GM18907 (cell line): ENCODE measurements at regions not wholly inside any gene's neighbourhood (a gene's known extent, or its start where the extent isn't known, plus 50 kb on each side); places are given as distances from the start of the nearest gene placed in this dataset.

Experiments
- ATAC-seq: cut with Tn5 transposase; IDR thresholded peaks from one replicate; pipeline ENCODE4 v1.9.1; 2021; ENCODE audit warnings: mild to moderate bottlenecking, moderate library complexity; ENCODE audit not compliant: unreplicated experiment

DNA sequence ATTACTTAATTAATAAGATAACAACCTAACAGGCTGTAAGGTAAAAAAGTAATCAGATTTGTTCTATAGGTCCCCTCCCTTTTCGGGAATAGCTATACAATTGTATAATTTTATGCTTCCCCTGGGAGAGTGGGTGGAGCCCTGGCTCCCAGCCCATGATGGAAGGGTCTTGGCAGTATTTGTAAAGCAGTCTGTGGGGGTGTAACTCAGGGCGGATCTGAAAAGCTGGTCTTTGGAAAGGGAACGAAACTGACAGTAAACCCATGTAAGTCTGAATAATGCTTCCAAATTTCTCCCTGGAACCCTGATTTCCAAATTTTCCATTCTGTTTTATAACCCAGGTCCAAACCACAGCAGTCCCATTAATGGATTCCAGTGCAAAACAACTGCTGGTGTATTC lies 110.4 kb downstream of the DAD1 start:
- ATAC-seq = no peak

DNA sequence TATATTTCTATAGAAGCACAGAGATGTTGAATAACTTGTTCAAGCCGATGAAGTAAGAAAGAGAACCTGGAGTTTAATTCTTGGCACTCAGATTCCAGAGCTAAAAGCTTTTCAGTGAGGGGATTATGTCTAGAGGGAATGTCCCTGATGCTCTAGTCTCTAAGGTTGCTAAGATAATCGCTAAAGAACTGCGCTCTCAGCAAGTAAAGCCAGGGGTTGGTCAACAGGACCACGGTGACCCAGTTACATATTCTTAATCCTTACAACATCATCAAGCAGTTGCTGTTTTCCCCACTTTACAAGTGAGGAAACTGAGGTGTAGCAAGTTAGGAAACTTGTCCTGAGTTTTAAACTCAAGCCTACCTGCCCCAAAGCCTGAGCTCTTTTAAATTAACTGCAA lies 110.8 kb downstream of the DAD1 start:
- ATAC-seq = no peak

DNA sequence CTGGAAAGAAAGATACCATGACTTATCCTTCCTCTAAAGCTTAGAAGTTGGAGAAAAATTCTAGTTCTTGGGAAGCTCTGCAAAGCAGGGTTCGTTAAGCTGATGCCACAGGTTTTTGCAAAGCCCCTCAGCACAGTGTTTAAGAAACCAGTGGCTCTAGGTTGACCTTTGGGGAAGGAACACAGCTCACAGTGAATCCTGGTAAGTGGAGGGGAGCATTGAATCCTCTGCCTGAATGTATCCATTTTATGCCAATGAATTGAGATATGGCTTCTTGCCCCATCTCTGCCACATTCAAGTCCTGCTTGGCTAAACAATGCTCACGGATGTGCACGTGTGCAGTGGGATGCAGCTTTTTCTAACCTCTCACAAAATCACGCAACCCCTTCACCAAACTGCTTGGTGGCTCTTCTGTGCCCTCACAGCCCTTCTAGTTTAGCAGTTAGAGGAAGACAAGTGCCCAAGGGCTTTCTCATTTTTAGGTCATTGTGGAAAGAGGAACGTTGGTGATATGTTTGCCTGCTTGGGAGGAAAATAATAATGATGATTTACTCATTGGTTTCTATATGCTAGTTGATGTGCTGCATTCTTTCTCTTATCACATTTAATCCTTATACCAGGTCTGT lies 111.3 kb downstream of the DAD1 start:
- ATAC-seq = no peak

DNA sequence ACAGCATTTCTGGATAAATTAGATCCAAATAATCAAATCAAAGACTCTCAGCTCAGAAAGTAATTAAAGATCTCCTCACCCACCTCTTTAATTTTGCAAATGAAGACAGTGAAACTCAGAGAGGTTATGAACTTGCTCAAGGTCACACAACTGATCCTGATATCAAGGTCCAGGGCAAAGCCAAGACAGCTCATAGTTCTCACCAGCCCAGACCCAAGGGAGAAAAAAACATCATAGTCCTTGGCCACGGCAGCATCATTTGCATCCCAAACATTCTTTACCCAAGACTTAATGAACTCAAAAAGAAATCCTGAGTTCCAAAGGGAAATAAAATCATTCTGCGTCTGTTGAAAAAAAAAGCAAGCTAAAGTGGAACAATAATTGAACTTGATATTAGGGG lies 112.1 kb downstream of the DAD1 start:
- no peak for ATAC-seq

DNA sequence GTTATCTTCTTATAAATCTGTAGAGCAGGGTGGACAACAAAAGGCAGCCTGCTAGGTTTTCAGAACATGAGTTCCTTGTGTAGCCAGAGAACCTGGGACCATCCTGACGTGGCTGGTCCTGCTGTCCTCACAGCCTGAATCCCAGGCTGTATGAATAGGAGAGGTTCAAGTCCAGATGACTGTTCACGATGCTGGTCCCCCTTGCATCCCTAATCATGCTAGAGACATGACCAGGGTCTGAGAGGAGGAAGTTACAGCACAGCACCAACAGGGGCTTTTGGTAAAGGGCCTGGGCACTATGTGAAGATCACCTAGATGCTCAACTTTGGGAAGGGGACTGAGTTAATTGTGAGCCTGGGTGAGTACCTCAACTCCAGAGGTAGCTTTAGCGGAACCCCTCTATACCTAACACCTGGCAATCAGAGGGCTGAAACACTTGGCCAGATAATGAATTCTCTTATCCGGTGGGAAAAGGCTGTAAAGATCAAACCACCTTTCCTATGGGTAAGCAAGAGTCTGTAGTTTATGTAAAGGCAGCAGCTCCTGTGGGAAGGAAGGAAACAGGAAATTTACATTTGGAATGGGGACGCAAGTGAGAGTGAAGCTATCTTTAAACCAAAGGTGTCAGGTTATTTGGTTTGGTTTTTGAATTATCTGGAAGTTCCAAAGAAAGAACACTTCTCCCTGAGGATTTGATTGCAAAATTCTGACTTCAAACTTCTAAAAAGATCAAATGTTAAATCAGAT lies 112.8 kb downstream of the DAD1 start:
- no peak for ATAC-seq

DNA sequence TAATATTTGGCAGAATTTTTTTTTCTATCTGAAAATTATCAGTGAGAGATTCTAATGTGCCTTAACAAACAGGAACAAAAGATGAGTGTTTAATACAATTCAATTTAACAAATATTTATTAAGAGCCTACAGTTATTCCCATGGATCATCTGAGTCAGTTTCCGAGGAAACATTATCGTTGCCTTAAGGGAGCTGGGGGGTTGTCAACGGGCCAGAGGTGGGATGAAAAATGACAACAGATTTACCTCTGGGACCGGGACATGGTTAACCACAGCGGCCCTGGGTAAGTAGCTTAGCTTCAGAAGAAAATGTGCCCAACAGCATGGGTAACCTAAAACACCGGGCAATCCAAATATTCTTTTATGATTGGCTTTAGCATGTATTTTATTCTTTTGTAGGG lies 113.6 kb downstream of the DAD1 start:
- ATAC-seq = no peak

DNA sequence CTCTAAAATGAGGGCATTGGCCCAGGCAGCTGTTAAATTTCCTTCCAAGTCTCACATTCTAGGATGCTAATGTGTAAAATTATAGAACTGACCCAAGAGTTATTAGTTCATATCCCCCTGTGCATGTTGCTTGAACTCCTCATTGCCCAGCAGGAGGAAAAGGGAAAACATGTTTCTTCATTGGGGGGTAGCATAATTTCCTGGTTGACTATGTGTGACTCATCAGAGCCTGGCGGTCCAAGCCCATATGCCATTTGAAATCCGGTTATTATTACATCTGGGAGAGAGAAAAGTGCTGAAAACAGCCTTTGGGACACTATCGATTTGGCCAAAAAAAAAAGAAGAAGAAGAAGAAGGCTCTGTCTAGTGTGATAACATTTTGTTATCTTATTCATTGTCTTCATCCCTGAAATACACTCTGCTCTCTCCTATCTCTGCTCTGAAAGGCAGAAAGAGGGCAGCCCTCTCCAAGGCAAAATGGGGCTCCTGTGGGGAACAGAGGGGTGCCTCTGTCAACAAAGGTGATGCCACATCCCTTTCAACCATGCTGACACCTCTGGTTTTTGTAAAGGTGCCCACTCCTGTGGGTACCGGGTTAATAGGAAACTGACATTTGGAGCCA lies 114.2 kb downstream of the DAD1 start:
- ATAC-seq = no peak

DNA sequence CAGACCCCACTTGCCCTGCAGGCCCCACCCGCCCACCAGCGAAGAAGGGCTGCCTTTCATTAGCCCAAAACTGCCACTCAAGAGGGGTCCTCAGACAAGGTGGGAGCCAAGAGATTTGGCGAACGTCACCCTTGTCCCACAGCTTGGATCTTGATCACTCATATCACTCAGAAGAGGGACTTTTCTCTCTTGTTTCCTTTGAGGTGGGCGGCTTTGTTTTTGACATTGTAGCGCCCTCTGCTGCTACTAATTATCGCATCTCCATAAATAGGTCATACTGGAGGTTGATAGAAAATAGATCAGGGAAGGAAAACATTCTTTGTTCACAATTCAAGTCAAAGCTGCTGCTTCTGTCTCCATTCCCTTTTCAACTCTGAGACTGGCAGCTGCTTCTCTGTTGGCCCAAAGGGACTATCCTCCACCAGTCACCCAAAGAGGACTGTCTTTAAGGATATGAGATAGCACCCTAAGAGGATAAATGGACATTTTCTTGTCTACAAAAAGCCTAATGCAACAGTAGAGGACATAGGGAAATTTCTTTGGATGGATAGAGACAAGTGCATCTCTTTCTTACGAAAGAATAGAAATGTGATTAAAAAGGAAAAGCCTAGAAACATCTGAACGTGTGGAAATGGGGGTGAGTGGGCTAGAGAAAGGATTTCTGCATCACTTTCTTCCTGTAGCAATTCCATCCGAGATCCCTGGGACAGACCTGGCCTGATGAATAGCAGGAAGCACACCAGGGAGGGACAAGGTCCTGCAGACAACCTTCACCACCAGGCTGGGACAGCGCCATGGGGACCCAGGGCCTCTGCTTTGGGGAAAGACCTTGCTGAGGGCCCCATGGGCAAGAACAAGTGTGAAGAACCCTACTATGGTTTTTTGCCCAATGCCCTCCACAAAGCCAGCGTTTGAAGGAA lies 115.8 kb downstream of the DAD1 start:
- peak; percentile 71 for ATAC-seq

DNA sequence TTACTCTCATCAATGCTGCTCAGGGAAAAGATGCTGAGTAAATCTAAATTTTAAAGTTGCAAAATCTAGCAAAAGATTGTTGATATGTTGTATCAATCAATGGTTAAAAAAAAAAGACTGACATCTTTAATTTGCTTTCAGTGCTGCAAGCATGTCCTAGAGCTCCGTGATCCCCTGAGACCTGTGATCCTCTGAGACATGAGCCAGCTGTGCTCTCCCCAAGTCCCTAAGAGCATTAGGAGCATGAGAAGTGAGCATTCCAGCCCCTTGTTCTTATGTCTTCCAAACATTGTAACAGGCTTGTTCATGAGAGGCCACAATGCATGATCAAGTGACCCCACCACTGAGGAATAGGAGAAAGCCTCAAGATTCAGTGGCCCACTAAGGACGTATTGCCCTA lies 116.6 kb downstream of the DAD1 start:
- ATAC-seq = no peak

DNA sequence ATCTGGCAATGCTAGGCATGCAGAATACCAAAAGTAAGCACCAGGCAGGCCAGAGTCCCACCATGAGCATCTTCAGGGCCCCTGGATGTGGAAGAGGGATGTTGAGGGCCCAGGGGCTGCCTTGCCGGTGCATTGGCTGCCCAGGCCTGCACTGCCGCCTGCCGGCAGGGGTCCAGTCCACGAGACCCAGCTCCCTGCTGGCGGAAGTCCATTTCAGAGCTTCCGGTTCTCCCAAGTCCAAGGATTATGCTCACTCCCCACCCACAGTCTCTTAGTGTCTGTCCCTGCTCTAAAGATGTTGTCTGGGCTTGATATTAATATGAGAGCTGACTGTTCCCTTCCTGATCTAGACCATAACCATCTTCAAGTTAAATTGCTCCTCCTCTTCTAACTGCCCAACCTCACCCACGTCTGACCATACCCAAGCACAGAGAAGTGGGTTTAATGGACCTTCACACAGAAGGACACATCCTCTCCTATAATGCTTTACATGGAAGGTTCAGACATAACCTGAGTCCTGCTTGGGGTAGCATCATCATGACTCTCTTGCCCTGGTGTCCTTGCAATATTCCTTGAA lies 117.4 kb downstream of the DAD1 start:
- ATAC-seq = no peak

DNA sequence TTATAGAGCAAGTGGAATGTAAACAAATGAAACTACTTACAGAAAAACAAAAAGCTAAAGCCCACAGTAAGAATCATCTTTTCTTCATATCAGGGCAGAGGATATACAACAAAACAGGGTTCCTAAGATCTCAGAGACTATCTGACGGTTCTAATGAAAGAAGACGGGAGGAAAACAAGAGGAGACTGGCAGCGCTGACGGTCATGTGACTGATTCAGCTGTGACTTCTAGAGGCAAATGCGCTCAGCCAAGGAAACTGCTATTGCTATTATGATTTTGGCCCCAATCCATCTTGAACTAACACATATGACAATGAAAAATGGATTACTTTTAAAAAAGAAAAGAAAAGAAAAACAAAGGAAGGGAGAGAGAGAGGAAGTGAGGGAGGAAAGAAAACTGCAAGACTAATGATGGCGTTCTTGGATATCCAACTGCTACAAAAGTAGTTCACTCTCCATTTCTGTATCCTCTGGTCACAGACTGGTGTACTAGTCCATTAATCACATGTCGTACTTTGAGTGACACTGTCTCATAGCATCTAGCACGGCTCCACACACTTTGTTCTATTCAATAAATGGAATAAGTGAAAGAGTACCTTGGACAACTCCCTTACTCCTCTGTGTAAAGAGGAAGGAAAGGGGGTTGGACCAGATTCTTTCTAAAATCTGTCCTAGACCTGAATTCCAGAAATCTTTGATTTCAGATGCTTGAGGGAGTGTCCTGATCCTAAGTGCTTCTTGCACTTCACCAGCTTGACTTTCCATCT lies 119.3 kb downstream of the DAD1 start:
- no peak for ATAC-seq

DNA sequence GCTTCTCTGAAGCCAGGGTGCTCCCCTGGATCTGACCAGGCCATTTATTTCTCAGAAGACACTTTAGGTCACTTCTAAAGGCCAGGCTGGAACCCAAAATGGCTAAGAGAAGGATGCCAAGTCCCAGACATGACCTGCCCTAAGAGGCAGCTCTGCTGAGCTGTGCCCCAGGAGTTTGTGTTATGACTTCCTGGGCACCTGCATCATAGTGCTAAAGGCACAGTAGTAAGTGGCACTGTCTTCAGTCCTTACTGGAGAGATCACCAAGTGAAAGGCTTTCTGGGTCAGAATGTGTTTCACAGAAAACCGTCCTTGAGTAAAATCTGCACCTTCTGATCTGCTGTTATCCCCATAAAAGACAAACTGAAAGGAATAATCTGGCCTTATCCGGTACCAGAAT lies 120.2 kb downstream of the DAD1 start:
- no peak for ATAC-seq

DNA sequence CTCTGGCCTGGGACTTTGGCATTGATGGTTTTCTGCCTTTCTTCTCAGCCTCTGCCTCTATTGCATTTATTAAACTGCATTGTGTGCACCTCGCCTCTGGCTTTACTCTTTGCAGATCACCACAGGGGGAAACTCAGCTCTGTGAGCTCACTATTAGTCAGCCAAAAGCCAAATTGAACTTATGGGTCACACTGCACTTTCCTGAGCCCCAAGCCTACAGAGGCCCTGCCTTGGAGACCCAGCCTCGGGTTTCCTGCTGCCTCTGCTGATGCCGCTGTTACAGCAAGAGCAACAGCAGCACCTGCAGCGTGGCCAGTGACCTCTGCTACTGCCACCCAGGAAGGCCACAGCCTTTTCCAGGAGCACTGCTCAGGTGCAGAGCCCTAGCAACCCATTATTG lies 122.5 kb downstream of the DAD1 start:
- peak; percentile 42 for ATAC-seq

DNA sequence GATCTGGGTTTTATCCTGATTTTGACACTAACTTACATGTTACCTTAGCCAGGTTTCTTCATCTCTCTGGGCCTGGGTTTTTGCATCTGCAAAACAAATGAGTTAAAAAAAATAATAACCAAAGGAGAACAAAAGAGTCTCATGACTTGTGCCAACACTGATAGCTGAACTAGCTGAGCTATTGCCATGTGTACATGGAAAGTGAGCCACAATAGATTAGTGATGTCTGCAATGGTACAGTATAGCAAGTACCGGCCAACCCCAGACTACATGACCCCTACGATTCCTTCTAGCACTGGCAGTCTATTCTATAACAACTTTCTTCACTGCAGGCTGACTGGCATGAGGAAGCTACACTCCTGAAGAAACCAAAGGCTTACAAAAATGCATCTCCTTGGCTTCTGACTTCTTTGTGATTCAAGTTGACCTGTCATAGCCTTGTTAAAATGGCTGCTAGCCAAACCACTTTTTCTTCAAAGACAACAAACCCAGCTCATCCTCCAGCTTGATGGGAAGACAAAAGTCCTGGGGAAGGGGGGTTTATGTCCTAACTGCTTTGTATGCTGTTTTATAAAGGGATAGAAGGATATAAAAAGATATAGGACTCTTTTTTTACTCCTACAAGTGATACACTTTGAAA lies 123.7 kb downstream of the DAD1 start:
- peak; percentile 27 for ATAC-seq

DNA sequence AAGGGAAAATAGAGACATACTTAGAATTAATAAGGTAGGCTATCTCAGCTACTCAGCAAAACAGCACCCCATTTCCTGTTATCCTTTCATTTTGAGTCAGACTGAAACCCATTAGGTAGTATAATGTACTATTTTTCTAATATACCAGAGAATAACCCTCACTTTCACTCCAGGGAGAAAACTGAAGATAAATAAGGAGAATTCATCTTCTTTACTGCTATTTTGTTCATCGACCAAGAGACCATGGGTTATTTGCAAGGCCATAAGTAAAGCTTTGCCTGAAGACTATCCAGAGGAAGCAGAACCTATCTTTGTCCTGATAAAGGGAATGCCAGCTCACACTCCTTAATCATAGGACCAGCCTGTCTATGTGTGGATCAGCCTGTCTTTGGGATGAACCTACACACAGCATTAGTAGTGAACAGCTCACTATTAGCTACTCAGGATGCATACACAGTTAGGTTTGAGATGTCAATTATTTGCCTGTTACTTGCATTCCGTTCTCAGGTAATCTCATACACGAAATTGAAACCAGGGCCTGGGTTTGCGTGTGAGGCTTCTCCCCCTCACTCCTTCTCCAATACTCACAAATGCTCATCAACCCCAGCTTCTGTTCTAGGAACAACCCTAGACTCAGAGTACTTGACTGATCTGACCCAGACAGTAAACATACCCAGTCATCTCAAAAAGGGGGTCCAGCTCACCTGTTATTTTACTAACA lies 124.4 kb downstream of the DAD1 start:
- peak; percentile 80 for ATAC-seq

DNA sequence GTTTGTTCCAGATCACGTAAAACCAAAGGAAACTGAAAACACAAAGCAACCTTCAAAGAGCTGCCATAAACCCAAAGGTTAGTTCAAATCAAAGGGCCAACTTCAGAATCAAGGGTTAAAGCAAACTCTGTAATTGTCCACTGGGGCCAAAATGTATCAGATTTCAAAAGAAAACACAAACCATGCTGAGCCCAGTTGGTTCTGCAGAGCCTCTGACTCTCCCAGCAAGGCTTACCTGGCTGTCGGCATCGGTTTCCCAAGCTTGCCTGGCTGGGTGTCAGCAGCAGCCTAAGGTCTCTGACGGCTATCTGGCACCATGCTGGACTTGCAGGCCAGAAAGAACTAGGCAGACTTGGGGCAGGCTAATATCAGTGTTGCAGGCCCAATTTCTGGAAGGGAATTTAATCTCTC lies 125.3 kb downstream of the DAD1 start:
- ATAC-seq = no peak

DNA sequence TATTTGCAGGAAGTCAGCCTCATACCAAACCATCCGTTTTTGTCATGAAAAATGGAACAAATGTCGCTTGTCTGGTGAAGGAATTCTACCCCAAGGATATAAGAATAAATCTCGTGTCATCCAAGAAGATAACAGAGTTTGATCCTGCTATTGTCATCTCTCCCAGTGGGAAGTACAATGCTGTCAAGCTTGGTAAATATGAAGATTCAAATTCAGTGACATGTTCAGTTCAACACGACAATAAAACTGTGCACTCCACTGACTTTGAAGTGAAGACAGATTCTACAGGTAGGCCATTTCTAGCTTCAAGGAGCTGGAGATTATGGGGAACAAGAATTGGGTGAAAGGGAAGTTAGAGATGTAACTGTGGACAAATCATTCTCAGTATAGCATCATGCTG lies 126.1 kb downstream of the DAD1 start:
- ATAC-seq = no peak

DNA sequence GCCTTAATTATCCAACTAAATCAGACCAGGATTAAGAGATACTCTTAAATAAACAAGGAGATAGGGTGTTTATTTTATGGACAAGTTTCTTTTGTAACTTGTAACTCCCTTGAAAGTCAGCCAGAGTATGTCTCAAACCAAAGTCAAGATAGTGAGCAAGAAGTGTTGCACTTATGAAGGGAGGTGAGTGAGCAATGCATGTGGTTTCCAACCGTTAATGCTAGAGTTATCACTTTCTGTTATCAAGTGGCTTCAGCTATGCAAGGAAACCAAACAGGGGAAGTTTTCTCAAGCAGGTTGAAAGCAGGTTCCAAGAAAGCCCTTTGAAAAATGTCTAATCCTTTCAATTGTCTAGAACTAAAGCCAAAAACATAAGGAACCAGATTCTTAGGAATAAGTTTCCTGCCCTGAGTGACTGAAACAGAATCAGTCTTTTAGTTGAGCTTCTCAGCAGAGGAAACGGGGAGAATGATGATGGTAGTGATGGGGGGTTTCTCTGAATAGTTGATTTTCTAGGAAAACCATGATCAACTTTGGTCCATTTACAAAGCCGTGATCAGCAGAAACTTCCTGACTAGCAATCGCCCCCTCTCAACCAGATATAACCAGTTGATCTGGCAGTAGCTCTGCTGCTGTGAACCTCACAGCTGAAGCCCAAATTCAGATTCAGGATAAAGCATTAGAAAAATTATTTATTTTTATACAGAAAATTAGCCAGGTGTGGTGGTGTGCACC lies 128.4 kb downstream of the DAD1 start:
- no peak for ATAC-seq
